ENCODE measurements at regions not wholly inside any gene's neighbourhood (a gene's known extent, or its start where the extent isn't known, plus 50 kb on each side); places are given as distances from the start of the nearest gene placed in this dataset.
"Not testable (repeated sequence)": the region's sequence is repeated elsewhere in the genome, so short reads cannot be mapped to it uniquely, and the experiment has no call there.

DNA sequence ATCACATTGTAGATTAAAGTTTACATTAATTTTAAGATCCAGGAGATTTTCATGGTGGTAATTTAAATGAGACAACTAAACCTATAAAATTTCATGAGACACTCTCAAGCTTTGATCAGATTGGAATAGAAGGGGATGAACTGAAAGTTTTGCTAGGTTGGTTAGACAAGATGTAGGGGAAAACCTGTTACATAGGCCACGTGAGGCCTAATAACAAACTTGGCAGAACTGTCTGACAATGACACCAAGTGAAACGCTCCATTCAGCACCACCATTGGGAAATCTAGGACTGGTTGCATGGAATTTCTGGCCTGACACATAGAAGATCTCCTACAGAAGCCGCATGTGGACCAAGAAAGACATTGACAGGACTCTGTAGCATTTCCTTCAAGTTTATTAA is 87.8 kb upstream of the SLC39A10 start:
- H3K27me3 ChIP-seq (ENCODE audit: control insufficient read depth, insufficient read depth, low read length) = no peaks in the 10 kb centered on the region
- no peak overlapping the region for H3K4me3 ChIP-seq (ENCODE audit: low read length)
- no peak overlapping the region for H3K9ac ChIP-seq (ENCODE audit: low read length)
- peaks cover 5% of the 10 kb centered on the region for H3K4me1 ChIP-seq (ENCODE audit: control insufficient read depth, low read depth, low read length)
- H3K9me3 ChIP-seq (ENCODE audit: control insufficient read depth, low read depth, low read length) = no peaks in the 10 kb centered on the region
- no peaks in the 10 kb centered on the region for H3K36me3 ChIP-seq (ENCODE audit: control insufficient read depth, low read depth, low read length)
- H3K27ac ChIP-seq (ENCODE audit: low read length) = no peak overlapping the region

DNA sequence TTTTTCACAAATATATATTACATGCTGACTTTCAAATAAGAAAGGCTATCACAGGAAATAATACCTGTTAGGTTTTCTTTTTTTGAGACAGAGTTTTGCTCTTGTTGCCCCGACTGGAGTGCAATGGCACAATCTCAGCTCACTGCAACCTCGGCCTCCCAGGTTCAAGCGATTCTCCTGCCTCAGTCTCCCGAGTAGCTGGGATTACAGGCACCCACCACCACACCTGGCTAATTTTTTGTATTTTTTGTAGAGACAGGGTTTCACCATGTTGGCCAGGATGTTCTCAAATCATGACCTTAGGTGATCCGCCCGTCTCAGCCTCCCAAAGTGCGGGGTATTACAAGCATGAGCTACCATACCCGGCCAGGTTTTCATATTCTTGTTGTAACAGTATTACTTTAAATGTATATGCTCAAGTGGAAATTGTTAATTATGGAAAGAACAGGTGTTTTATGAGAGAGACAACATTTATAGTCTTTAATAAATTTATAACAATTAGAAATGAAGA is 92.3 kb upstream of the SLC39A10 start:
- H3K4me1 ChIP-seq (ENCODE audit: control insufficient read depth, low read depth, low read length); H3K9ac ChIP-seq (ENCODE audit: low read length); H3K27ac ChIP-seq (ENCODE audit: low read length): not testable (repeated sequence)

DNA sequence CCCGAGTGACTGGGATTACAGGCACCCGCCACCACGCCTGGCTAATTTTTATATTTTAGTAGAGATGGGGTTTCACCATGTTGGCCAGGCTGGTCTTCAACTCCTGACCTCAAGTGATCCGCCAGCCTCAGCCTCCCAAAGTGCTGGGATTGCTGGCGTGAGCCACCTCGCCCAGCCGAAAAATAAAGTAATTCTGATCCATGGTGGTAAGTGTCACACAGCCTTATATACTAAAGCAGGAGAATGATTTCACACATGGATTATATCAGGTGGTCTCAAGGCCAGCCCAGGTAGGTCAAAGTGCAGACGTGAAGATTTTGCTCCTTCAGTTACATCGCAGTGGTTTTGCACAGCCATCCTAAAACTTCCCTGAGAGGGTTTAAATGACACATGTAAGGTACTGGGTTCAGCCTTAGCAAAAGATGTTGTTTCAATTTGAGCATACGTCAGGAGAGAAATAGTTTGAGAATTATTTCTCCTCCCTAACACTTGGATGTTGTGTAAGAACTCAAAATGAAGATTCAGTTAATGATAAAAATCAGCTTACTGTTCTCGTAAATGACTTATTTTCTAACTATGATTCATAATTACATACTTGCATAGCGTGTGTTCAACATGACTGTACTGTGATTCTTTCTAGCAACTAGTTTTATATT is 93.0 kb upstream of the SLC39A10 start:
- Histone ChIP-seq H3K4me3 (ENCODE audit: low read length) (no peak overlapping the region), H3K9me3 (ENCODE audit: control insufficient read depth, low read depth, low read length) (no peaks in the 10 kb centered on the region)

More for the DNA sequence above, 92.3 kb upstream of the SLC39A10 start:
- not testable (repeated sequence) for H3K36me3 ChIP-seq (ENCODE audit: control insufficient read depth, low read depth, low read length); H3K9me3 ChIP-seq (ENCODE audit: control insufficient read depth, low read depth, low read length); H3K4me3 ChIP-seq (ENCODE audit: low read length); H3K27me3 ChIP-seq (ENCODE audit: control insufficient read depth, insufficient read depth, low read length)

DNA sequence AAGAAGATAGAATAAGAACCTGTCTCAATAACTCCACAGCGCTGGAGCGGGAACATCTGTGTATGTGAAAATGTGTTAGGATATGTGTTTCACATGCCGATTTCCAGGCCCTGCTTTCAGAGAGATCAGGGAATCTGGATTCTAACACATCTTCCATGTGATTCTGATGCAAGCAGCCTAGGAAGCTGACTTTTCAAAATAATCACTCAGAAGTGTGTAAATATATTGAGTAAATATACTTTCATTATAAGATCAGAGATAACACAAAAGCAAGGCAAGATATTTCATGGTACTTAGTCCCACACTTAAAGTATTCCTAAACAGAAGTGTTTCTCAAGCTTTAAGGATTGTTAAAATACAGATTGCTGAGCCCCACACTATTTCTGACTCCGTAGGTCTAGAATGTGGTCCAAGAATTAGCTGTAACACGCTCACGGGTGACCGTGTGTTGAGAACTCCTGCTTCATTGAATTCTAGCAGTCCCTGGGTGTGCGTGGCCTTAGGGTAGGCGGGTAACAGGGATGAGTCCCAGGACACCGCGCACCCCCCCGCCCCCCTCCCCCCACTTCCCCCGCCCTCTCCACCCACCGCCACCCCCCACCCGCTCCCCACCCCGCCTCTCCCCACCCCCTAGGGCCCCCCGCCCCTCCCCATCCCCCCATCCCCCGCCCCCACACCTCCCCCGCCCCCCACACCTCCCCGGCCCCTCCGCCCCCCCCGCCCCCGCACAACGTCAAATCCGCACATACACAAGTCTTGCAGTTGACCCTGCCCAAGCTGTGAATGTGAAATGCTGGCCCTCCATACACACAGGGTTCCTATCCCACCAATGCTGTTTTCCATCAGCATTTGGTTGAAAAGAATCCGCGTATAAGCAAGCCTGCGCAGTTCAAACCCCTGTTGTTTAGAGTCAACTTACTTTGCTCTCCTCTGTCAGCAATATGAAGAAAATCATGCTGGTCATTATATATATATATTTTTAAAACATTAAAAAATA is 94.2 kb upstream of the SLC39A10 start:
- H3K9ac ChIP-seq (ENCODE audit: low read length) = no peak overlapping the region

More for the DNA sequence above, 93.0 kb upstream of the SLC39A10 start:
- H3K9ac ChIP-seq (ENCODE audit: low read length) = no peak overlapping the region
- no peak overlapping the region for H3K27ac ChIP-seq (ENCODE audit: low read length)
- no peaks in the 10 kb centered on the region for H3K4me1 ChIP-seq (ENCODE audit: control insufficient read depth, low read depth, low read length)
- H3K36me3 ChIP-seq (ENCODE audit: control insufficient read depth, low read depth, low read length) = no peaks in the 10 kb centered on the region
- H3K27me3 ChIP-seq (ENCODE audit: control insufficient read depth, insufficient read depth, low read length) = no peaks in the 10 kb centered on the region

DNA sequence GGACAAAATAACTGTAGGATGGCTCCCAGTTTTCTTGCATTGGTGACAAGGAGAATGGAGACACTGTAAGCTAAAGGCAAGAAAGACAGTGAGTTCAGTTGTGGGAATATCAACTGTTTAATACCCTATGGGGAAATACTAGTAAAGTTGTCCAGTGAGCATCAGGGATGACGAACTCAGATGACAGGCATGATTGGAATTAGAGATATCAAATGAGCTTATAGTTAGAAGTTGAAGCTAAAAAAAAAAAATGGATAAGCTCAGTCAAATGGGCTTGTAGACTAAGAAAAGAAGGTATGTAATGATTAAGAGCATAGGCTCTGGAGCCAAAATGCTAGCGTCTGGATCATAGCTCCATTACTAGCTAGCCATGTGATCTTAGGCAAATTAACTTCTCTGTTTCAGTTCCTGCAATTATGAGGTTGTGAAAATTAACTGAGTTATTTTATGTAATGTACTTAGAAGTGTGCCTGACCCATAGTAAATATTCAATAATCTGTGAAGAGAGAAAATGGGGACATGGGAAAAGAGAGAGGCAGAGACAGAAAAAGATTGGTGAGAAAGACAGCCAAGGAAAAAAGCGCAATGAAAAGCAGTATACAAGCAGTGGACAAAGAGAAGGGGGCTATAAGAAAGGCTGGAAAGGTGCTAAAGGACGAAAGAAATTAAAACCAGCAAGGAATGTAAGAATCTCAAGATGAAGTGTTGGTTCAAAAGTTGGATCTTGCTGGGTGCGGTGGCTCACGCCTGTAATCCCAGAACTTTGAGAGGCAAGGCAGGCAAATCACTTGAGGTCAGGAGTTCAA is 95.7 kb upstream of the SLC39A10 start:
- no peak overlapping the region for H3K9ac ChIP-seq (ENCODE audit: low read length)
- no peaks in the 10 kb centered on the region for H3K4me1 ChIP-seq (ENCODE audit: control insufficient read depth, low read depth, low read length)
- no peaks in the 10 kb centered on the region for H3K9me3 ChIP-seq (ENCODE audit: control insufficient read depth, low read depth, low read length)
- H3K27ac ChIP-seq (ENCODE audit: low read length) = no peak overlapping the region
- no peak overlapping the region for H3K4me3 ChIP-seq (ENCODE audit: low read length)
- H3K36me3 ChIP-seq (ENCODE audit: control insufficient read depth, low read depth, low read length) = no peaks in the 10 kb centered on the region
- H3K27me3 ChIP-seq (ENCODE audit: control insufficient read depth, insufficient read depth, low read length) = no peaks in the 10 kb centered on the region

More for the DNA sequence above, 94.2 kb upstream of the SLC39A10 start:
- H3K27ac ChIP-seq (ENCODE audit: low read length) = no peak overlapping the region
- no peaks in the 10 kb centered on the region for H3K36me3 ChIP-seq (ENCODE audit: control insufficient read depth, low read depth, low read length)
- no peak overlapping the region for H3K4me3 ChIP-seq (ENCODE audit: low read length)
- no peaks in the 10 kb centered on the region for H3K9me3 ChIP-seq (ENCODE audit: control insufficient read depth, low read depth, low read length)
- no peaks in the 10 kb centered on the region for H3K27me3 ChIP-seq (ENCODE audit: control insufficient read depth, insufficient read depth, low read length)
- no peaks in the 10 kb centered on the region for H3K4me1 ChIP-seq (ENCODE audit: control insufficient read depth, low read depth, low read length)

DNA sequence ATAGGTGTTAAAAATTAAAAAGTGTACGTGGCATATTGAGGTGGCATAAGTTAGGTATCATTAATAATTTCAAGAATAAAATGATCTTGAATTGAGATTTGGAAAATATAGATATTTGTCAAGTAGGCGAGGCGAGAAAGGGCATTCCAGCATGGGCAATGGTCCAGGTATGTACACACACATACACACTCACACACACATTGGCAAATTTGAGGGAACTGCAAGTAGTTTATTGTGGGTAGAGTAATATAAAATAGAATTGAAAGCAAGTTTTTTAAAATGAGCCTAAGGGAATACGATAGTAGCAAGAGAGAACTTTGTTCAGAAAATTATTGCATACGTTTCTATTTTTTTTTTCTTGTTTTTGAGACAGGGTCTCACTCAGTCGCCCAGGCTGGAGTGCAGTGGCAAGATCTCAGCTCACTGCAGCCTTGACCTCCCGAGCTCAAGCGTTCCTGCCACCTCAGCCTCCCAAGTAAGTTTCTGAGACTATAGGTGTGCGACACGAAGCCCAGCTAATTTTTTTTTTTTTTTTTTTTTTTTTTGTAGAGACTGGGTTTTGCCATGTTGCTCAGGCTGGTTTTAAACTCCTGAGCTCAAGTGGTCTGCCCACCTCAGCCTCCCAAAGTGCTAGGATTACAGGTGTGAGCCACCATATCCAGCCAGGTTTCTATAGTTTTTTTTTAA is 96.7 kb upstream of the SLC39A10 start:
- no peak overlapping the region for H3K9ac ChIP-seq (ENCODE audit: low read length)
- H3K4me1 ChIP-seq (ENCODE audit: control insufficient read depth, low read depth, low read length) = no peaks in the 10 kb centered on the region
- no peaks in the 10 kb centered on the region for H3K36me3 ChIP-seq (ENCODE audit: control insufficient read depth, low read depth, low read length)
- no peak overlapping the region for H3K4me3 ChIP-seq (ENCODE audit: low read length)
- H3K27ac ChIP-seq (ENCODE audit: low read length) = no peak overlapping the region
- H3K9me3 ChIP-seq (ENCODE audit: control insufficient read depth, low read depth, low read length) = no peaks in the 10 kb centered on the region
- H3K27me3 ChIP-seq (ENCODE audit: control insufficient read depth, insufficient read depth, low read length) = no peaks in the 10 kb centered on the region

DNA sequence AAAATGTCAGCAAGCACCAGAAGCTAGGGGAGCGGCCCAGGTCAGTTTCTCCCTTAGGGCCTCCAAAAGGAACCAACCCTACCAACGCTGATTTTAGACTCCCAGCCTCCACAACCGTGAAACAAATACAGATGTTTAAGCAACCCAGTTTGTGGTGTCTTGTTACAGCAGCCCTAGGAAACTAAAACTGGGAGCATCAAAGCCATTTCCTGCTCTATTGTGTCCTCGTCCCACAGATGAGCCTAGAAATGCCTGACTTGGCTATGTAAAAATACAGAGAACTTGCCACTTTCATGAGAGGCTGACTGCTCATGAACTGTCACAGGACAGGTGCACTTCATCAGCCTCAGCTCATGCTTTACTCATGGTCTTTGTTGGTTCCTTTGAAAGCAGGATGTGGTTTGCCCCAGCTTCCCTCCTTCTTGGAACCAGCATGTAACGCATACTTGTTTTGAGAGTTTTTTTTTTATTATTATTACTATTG is 97.6 kb upstream of the SLC39A10 start:
- no peak overlapping the region for H3K4me3 ChIP-seq (ENCODE audit: low read length)
- no peaks in the 10 kb centered on the region for H3K4me1 ChIP-seq (ENCODE audit: control insufficient read depth, low read depth, low read length)
- no peaks in the 10 kb centered on the region for H3K36me3 ChIP-seq (ENCODE audit: control insufficient read depth, low read depth, low read length)
- H3K9ac ChIP-seq (ENCODE audit: low read length) = no peak overlapping the region
- no peak overlapping the region for H3K27ac ChIP-seq (ENCODE audit: low read length)
- H3K27me3 ChIP-seq (ENCODE audit: control insufficient read depth, insufficient read depth, low read length) = no peaks in the 10 kb centered on the region
- H3K9me3 ChIP-seq (ENCODE audit: control insufficient read depth, low read depth, low read length) = no peaks in the 10 kb centered on the region

DNA sequence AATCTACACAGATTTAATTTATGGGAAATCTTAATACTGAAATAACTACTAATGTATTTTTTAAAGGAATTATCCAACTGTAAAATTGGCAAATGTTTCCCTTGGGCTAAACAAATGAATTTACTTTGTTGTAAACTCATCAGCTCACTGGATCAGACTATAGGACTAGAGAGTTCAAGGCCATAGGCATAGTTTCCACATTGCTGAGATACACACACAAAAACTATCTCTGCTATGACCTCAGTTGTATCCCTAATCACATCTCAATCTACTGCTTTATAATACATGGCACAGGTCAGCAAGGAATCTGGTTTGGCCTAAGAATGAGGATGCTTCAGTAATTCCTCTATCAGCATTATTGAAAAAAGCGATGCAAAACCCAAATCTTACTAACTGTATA is 101.1 kb upstream of the SLC39A10 start:
- Histone ChIP-seq H3K4me1 (ENCODE audit: control insufficient read depth, low read depth, low read length) (no peaks in the 10 kb centered on the region), H3K4me3 (ENCODE audit: low read length) (no peak overlapping the region), H3K27me3 (ENCODE audit: control insufficient read depth, insufficient read depth, low read length) (no peaks in the 10 kb centered on the region), H3K9ac (ENCODE audit: low read length) (no peak overlapping the region), H3K27ac (ENCODE audit: low read length) (no peak overlapping the region), H3K36me3 (ENCODE audit: control insufficient read depth, low read depth, low read length) (no peaks in the 10 kb centered on the region), H3K9me3 (ENCODE audit: control insufficient read depth, low read depth, low read length) (no peaks in the 10 kb centered on the region)

DNA sequence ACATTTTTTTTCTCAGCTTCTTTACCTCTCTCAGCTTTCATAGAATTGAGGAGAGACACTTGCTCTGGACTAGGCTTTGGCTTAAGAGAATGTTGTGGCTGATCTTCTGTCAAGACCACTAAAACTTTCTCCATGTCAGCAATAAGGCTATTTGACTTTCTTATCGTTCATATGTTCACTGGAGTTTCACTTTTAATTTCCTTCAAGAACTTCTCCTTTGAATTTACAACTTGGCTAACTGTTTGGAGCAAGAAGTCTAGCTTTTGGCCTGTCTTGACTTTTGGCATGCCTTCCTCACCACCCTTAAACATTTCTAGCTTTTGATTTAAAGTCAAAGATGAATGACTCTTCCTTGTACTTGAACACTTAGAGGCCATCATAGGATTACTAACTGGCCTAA is 104.4 kb upstream of the SLC39A10 start:
- H3K36me3 ChIP-seq (ENCODE audit: control insufficient read depth, low read depth, low read length) = no peaks in the 10 kb centered on the region
- H3K4me3 ChIP-seq (ENCODE audit: low read length) = no peak overlapping the region
- no peaks in the 10 kb centered on the region for H3K9me3 ChIP-seq (ENCODE audit: control insufficient read depth, low read depth, low read length)
- no peaks in the 10 kb centered on the region for H3K27me3 ChIP-seq (ENCODE audit: control insufficient read depth, insufficient read depth, low read length)
- no peaks in the 10 kb centered on the region for H3K4me1 ChIP-seq (ENCODE audit: control insufficient read depth, low read depth, low read length)
- H3K27ac ChIP-seq (ENCODE audit: low read length) = no peak overlapping the region
- no peak overlapping the region for H3K9ac ChIP-seq (ENCODE audit: low read length)

DNA sequence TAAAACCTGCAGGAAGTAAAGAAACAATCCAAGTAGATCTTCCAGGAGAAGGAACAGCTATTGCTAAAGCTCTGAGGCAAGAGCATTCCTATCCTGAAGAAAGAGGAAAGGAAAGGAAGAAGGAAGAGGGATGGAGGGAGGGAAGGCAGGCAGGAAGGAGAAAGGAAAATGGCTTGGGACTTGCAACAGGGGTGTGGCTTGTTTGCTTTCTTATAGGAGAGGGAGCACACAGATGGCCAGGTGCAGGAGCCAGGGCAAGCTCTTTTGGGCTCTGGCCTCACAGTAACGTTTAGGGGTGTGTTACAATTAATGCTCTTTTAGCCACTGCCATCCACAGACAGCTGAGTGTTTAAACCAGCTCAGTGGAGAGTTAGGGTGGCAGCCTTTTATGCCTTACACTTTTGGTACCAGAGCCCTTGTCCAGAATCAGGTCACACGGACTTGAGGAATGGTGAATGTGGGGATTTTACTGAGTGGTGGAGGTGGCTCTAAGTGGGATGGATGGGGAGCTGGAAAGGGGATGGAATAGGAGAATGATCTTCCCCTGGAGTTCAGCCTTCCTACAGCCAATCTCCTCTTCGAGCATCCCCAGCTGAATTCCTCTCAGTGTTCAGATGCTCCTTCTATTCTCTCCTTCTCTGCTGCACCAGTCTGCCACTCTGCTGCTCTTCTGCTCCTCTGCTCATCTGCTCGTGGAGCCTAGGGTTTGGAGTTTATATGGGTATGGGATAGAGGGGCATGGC is 108.7 kb upstream of the SLC39A10 start:
- no peak overlapping the region for H3K27ac ChIP-seq (ENCODE audit: low read length)
- H3K4me3 ChIP-seq (ENCODE audit: low read length) = no peak overlapping the region
- no peaks in the 10 kb centered on the region for H3K36me3 ChIP-seq (ENCODE audit: control insufficient read depth, low read depth, low read length)
- no peak overlapping the region for H3K9ac ChIP-seq (ENCODE audit: low read length)
- no peaks in the 10 kb centered on the region for H3K4me1 ChIP-seq (ENCODE audit: control insufficient read depth, low read depth, low read length)
- H3K27me3 ChIP-seq (ENCODE audit: control insufficient read depth, insufficient read depth, low read length) = no peaks in the 10 kb centered on the region
- H3K9me3 ChIP-seq (ENCODE audit: control insufficient read depth, low read depth, low read length) = no peaks in the 10 kb centered on the region
